ENCODE measurements at regions not wholly inside any gene's neighbourhood (a gene's known extent, or its start where the extent isn't known, plus 50 kb on each side); places are given as distances from the start of the nearest gene placed in this dataset.

DNA sequence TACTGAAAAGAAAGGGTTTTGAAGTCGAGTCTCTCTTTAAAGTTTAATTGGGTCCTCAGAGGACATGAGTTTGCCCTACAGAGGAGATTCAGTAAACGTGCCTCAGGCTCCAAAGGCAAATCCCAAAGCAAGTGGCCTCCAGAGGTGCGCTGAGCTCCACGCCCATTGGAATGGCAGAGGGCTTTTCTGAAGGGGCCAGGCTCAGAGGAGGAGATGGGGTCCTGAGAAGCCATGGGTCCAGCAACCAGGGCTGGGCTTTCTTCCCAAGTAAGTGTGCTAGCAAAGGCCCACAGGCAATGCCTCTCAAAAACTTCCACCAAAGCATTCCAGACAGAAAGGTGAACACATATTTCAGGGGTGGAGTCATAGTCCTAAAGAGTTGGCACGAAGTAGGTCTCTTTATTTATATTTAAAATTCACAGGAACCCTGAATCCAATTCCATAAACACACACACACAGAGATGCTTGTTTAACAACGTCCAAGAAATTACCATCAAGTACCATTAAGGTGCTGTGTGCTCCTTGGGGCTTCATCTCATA lies 93.0 kb upstream of the SH3BP4 start:
- no peak overlapping the region for H3K4me3 ChIP-seq (ENCODE audit: low read depth, poor library complexity, severe bottlenecking)
- 68 to 72% methylated on average over 6 of the region's 6 CpGs for WGBS, 2 donors
- intact Hi-C loops (cut with DNase I; ENCODE audit: low total_unique reads), result no loop called here
- TF ChIP-seq POLR2A (IDR thresholded peaks at IDR 0.05), result no peak
- DNase-seq (ENCODE audit: low spot score in 2 of 2), result no peak

DNA sequence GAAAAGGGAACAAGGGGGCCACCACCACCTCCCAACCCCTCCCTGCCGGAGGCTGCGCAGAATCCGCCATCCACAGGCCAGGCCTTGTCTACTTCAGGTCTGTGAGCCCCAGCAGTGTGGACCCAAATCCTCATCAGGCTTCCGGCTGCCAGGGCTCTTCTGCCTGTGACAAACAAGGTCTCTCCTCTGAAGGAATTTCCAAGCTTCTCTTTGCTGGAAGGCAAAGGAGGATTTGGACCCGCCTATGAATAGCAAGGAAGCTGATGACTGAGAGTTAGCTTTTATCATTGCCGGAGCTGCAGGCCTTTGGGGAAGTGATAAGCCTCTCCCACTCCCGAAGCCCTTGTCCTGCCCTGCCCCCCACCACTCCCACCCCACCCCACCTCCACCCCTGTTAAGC lies 93.7 kb upstream of the SH3BP4 start:
- intact Hi-C loops (cut with DNase I; ENCODE audit: low total_unique reads), result no loop called here
- no peak for TF ChIP-seq POLR2A (IDR thresholded peaks at IDR 0.05)
- no peak for TF ChIP-seq CTCF (IDR thresholded peaks at IDR 0.05)
- no peak overlapping the region for H3K4me3 ChIP-seq (ENCODE audit: low read depth, poor library complexity, severe bottlenecking)
- DNase-seq (ENCODE audit: low spot score in 2 of 2), result peak in 1 of 2 donors; percentile 57
- 77 to 81% methylated on average over 7 of the region's 7 CpGs for WGBS, 2 donors

DNA sequence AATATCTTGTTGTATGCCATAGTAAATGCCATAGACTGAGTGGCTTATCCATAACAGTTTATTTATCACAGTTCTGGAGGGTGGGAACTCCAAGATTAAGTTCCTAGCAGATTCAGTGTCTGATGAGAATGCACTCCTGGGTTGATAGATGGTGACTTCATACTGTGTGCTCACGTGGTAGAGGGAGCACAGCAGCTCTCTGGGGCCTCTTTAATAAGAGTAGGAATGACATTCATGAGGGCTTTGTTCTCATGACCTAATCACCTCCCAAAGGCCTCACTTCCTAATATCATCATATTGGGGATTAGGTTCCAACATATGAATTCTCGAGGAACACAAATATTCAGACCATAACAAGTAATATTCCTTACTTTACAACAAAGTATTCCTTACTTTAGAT lies 98.1 kb upstream of the SH3BP4 start:
- DNase-seq (ENCODE audit: low spot score in 2 of 2), result no peak
- TF ChIP-seq CTCF (IDR thresholded peaks at IDR 0.05), result no peak
- no peak for TF ChIP-seq POLR2A (IDR thresholded peaks at IDR 0.05)
- WGBS, 2 donors, result 72 to 81% methylated on average over 2 of the region's 2 CpGs
- intact Hi-C loops (cut with DNase I; ENCODE audit: low total_unique reads), result no loop called here
- no peak overlapping the region for H3K4me3 ChIP-seq (ENCODE audit: low read depth, poor library complexity, severe bottlenecking)

GRCh38 chr2:234852941-234853340 lies 98.9 kb upstream of the SH3BP4 start:
- no peak for DNase-seq (ENCODE audit: low spot score in 2 of 2)
- WGBS, 2 donors, result 86 to 96% methylated on average over 5 of the region's 5 CpGs
- H3K4me3 ChIP-seq (ENCODE audit: low read depth, poor library complexity, severe bottlenecking), result no peak overlapping the region

DNA sequence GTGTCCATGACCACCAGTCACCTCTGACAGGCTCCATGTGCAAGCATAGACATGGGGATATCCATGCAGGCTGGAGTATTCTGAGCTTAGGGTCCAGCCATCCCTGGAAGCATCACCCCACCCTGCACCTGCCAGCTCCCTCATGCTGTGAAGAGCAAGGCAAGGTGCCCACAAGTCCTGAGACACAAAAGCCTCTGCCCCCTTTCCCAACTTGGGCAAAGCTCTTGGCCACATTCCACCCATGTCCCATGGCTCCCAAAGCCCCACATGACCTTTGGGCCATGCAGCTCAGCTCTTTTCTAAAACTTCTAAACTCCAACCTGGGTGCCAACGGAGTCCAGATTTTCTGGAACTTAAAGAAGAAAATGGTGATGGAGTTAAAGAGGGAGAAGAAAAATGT lies 99.8 kb upstream of the SH3BP4 start:
- no peak for DNase-seq (ENCODE audit: low spot score in 2 of 2)

More at GRCh38 chr2:234852941-234853340, 98.9 kb upstream of the SH3BP4 start:
- intact Hi-C loops (cut with DNase I; ENCODE audit: low total_unique reads), result no loop called here
- TF ChIP-seq POLR2A (IDR thresholded peaks at IDR 0.05) (no peak), CTCF (IDR thresholded peaks at IDR 0.05) (no peak)

DNA sequence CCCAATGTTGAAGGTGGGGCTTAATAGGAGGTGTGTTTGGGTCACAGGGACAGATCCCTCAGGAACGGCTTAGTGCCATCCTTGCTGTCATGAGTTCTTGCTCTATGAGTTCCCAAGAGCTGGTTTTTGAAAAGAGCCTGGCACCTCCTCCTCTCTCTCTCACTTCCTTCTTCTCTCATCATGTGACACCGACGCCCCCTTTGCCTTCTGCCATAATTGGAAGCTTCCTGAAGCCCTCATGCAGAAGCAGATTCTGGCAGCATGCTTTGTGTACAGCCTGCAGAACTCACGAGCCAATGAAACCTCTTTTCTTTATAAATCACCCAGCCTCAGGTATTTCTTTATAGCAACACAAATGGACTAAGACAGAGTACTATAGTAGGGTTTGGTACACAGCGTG lies 100.4 kb upstream of the SH3BP4 start:
- DNase-seq (ENCODE audit: low spot score in 2 of 2), result no peak
- 85 to 87% methylated on average over 5 of the region's 5 CpGs for WGBS, 2 donors
- TF ChIP-seq POLR2A (IDR thresholded peaks at IDR 0.05) (no peak), CTCF (IDR thresholded peaks at IDR 0.05) (no peak)
- intact Hi-C loops (cut with DNase I; ENCODE audit: low total_unique reads), result no loop called here
- no peak overlapping the region for H3K4me3 ChIP-seq (ENCODE audit: low read depth, poor library complexity, severe bottlenecking)

More for the DNA sequence above, 99.8 kb upstream of the SH3BP4 start:
- intact Hi-C loops (cut with DNase I; ENCODE audit: low total_unique reads), result no loop called here
- 59 to 100% methylated on average over 1 of the region's 1 CpG for WGBS, 2 donors
- TF ChIP-seq CTCF (IDR thresholded peaks at IDR 0.05) (no peak), POLR2A (IDR thresholded peaks at IDR 0.05) (no peak)
- H3K4me3 ChIP-seq (ENCODE audit: low read depth, poor library complexity, severe bottlenecking), result no peak overlapping the region

Measured in lower leg skin (tissue), 4 donors.